Neural cell (in vitro differentiated cells): ENCODE measurements at regions not wholly inside any gene's neighbourhood (a gene's known extent, or its start where the extent isn't known, plus 50 kb on each side); places are given as distances from the start of the nearest gene placed in this dataset.

ENCODE experiments used
- H2AFZ ChIP-seq: fragments of 200-600, 300-800 bp; sonication (generic), shearing (Covaris generic); 2 replicates; pipeline ENCODE4 v1.6.0; 2014; ENCODE audit warnings: low read depth, mild to moderate bottlenecking, antibody characterized with exemption, low read length, moderate library complexity
- H3F3A ChIP-seq: fragments of 200-600 bp; shearing (Covaris generic); 2 replicates; pipeline ENCODE4 v1.6.1; 2016; ENCODE audit warnings: mild to moderate bottlenecking, moderate library complexity, mixed read lengths, antibody characterized with exemption, low read length; ENCODE audit not compliant: insufficient read depth, poor library complexity, severe bottlenecking
- H3K27ac ChIP-seq: fragments of 200-600, 300-800 bp; sonication (generic), shearing (Covaris generic); 2 replicates; pipeline ENCODE4 v1.5.1; 2014; ENCODE audit warnings: mild to moderate bottlenecking, low read length, moderate library complexity
- H3K27me3 ChIP-seq: fragments of 300-800, 200-600 bp; sonication (generic), shearing (Covaris generic); 2 replicates; pipeline ENCODE4 v1.6.0; 2014; ENCODE audit warnings: mild to moderate bottlenecking, low read depth, low read length, moderate library complexity; ENCODE audit not compliant: insufficient read depth
- H3K36me3 ChIP-seq: fragments of 300-800, 200-600 bp; sonication (generic), shearing (Covaris generic); 2 replicates; pipeline ENCODE4 v1.5.1; 2014; ENCODE audit warnings: mild to moderate bottlenecking, antibody characterized with exemption, low read length, moderate library complexity; ENCODE audit not compliant: insufficient read depth
- H3K4me2 ChIP-seq: fragments of 300-800, 200-600 bp; sonication (generic), shearing (Covaris generic); 2 replicates; pipeline ENCODE4 v1.6.0; 2014; ENCODE audit warnings: mild to moderate bottlenecking, low read length
- H3K4me3 ChIP-seq: fragments of 300-800, 200-600 bp; sonication (generic), shearing (Covaris generic); 2 replicates; pipeline ENCODE4 v1.5.1; 2014; ENCODE audit warnings: mild to moderate bottlenecking, low read length, moderate library complexity
- H3K79me2 ChIP-seq: fragments of 200-600 bp; shearing (Covaris generic); replicated peaks from 2 replicates; pipeline ENCODE4 v1.6.0; 2014; ENCODE audit warnings: mild to moderate bottlenecking, low read length, moderate library complexity; ENCODE audit not compliant: insufficient read depth
- H3K9ac ChIP-seq: fragments of 300-800, 200-600 bp; sonication (generic), shearing (Covaris generic); 2 replicates; pipeline ENCODE4 v1.6.1; 2016; ENCODE audit warnings: mild to moderate bottlenecking, low read length, mixed read lengths
- H3K9me2 ChIP-seq: fragments of 200-600 bp; shearing (Covaris generic); 2 replicates; pipeline ENCODE4 v1.6.1; 2016; ENCODE audit warnings: mild to moderate bottlenecking, low read length, mixed read lengths; ENCODE audit not compliant: insufficient read depth
- H3K9me3 ChIP-seq: fragments of 200-600, 300-800 bp; sonication (generic), shearing (Covaris generic); 2 replicates; pipeline ENCODE4 v1.6.1; 2016; ENCODE audit warnings: mild to moderate bottlenecking, mixed run types, low read length, moderate library complexity, mixed read lengths
- H4K20me1 ChIP-seq: fragments of 200-600 bp; shearing (Covaris generic); 2 replicates; pipeline ENCODE4 v1.6.1; 2016; ENCODE audit warnings: mild to moderate bottlenecking, mixed run types; ENCODE audit not compliant: insufficient read depth
- CTCF ChIP-seq: fragments of 450-650 bp; IDR thresholded peaks from 2 replicates; pipeline ENCODE4 v1.5.1; 2014; ENCODE audit warnings: antibody characterized with exemption, mild to moderate bottlenecking, moderate library complexity; ENCODE audit not compliant: poor library complexity, severe bottlenecking
- EP300 ChIP-seq: fragments of 450-650 bp; conservative IDR thresholded peaks from 2 replicates; pipeline ENCODE4 v1.6.1; 2014; ENCODE audit warnings: antibody characterized with exemption, mild to moderate bottlenecking, moderate library complexity; ENCODE audit not compliant: poor library complexity, severe bottlenecking
- EZH2 ChIP-seq: fragments of 200-600, 300-800 bp; shearing (Covaris generic), sonication (generic); IDR thresholded peaks from 2 replicates; pipeline ENCODE4 v1.6.1; 2014; ENCODE audit warnings: antibody characterized with exemption, low read length, borderline replicate concordance, mild to moderate bottlenecking; ENCODE audit not compliant: insufficient read depth, poor library complexity, severe bottlenecking
- MXI1 ChIP-seq: fragments of 450-650 bp; conservative IDR thresholded peaks from 2 replicates; pipeline ENCODE4 v1.6.1; 2014; ENCODE audit warnings: antibody characterized with exemption, mild to moderate bottlenecking; ENCODE audit not compliant: poor library complexity, severe bottlenecking
- POLR2AphosphoS5 ChIP-seq: IDR thresholded peaks from 2 replicates; pipeline ENCODE4 v1.6.1; 2012
- RAD21 ChIP-seq: fragments of 450-650 bp; conservative IDR thresholded peaks from 2 replicates; pipeline ENCODE4 v1.6.1; 2014; ENCODE audit warnings: antibody characterized with exemption, mild to moderate bottlenecking, moderate library complexity
- REST ChIP-seq: IDR thresholded peaks from 2 replicates; pipeline ENCODE4 v1.6.1; 2012; ENCODE audit warnings: borderline replicate concordance
- SMC3 ChIP-seq: fragments of 450-650 bp; conservative IDR thresholded peaks from 2 replicates; pipeline ENCODE4 v1.6.1; 2014; ENCODE audit warnings: antibody characterized with exemption, mild to moderate bottlenecking, moderate library complexity; ENCODE audit not compliant: poor library complexity
- TAF1 ChIP-seq: IDR thresholded peaks from 2 replicates; pipeline ENCODE4 v1.6.1; 2012; ENCODE audit warnings: low read depth

- no peak overlapping the region for H3K4me3 ChIP-seq
- H4K20me1 ChIP-seq = no peaks in the 10 kb centered on the region
- no peak for TF ChIP-seq POLR2AphosphoS5
- no peak for TF ChIP-seq RAD21
- TF ChIP-seq MXI1 = no peak
- TF ChIP-seq TAF1 = no peak
- no peak for TF ChIP-seq SMC3
- TF ChIP-seq CTCF = no peak
- no peak for TF ChIP-seq EZH2
- no peak for TF ChIP-seq REST
- no peaks in the 10 kb centered on the region for H3K27me3 ChIP-seq
- H2AFZ ChIP-seq = no peak overlapping the region
- H3K4me2 ChIP-seq = no peak overlapping the region
- H3K36me3 ChIP-seq = no peaks in the 10 kb centered on the region
- no peaks in the 10 kb centered on the region for H3K9me2 ChIP-seq
- no peaks in the 10 kb centered on the region for H3K79me2 ChIP-seq
- no peaks in the 10 kb centered on the region for H3F3A ChIP-seq
- H3K27ac ChIP-seq = no peak overlapping the region
- H3K9me3 ChIP-seq = peaks cover 4% of the 10 kb centered on the region
- no peak overlapping the region for H3K9ac ChIP-seq
Measured at GRCh38 chr9:3136686-3137346, 292.9 kb upstream of the PUM3 start.

GRCh38 chr9:3136230-3136629, 292.3 kb upstream of the PUM3 start:
- Histone ChIP-seq H3K27ac (no peak overlapping the region), H3K4me2 (no peak overlapping the region), H3K9me2 (no peaks in the 10 kb centered on the region), H2AFZ (no peak overlapping the region), H3K79me2 (no peaks in the 10 kb centered on the region), H3K9me3 (peaks cover 4% of the 10 kb centered on the region), H3K36me3 (no peaks in the 10 kb centered on the region), H3K27me3 (no peaks in the 10 kb centered on the region), H3K4me3 (no peak overlapping the region), H4K20me1 (no peaks in the 10 kb centered on the region), H3K9ac (no peak overlapping the region), H3F3A (no peaks in the 10 kb centered on the region)
- no peak for TF ChIP-seq REST
- TF ChIP-seq CTCF = no peak
- no peak for TF ChIP-seq SMC3
- no peak for TF ChIP-seq EZH2
- TF ChIP-seq TAF1 = no peak
- no peak for TF ChIP-seq POLR2AphosphoS5
- TF ChIP-seq RAD21 = no peak
- no peak for TF ChIP-seq MXI1
- TF ChIP-seq EP300 = no peak
